HUES6 (cell line): ENCODE measurements at regions not wholly inside any gene's neighbourhood (a gene's known extent, or its start where the extent isn't known, plus 50 kb on each side); places are given as distances from the start of the nearest gene placed in this dataset.

Source experiments
- H3K27ac ChIP-seq: 2 replicates; pipeline ENCODE4 v1.7.0; 2013; ENCODE audit warnings: low read depth, mild to moderate bottlenecking, low read length, inconsistent platforms
- H3K27me3 ChIP-seq: 2 replicates; pipeline ENCODE4 v1.6.1; 2013; ENCODE audit warnings: low read length; ENCODE audit not compliant: control insufficient read depth, insufficient read depth
- H3K36me3 ChIP-seq: 2 replicates; pipeline ENCODE4 v1.6.1; 2013; ENCODE audit warnings: low read length; ENCODE audit not compliant: control insufficient read depth, insufficient read depth
- H3K4me1 ChIP-seq: 2 replicates; pipeline ENCODE4 v1.6.1; 2013; ENCODE audit warnings: low read length; ENCODE audit not compliant: control insufficient read depth, insufficient read depth
- H3K4me3 ChIP-seq: 2 replicates; pipeline ENCODE4 v1.5.1; 2013; ENCODE audit warnings: low read depth, low read length
- H3K9ac ChIP-seq: one replicate; pipeline ENCODE4 v1.6.1; 2013; ENCODE audit warnings: mild to moderate bottlenecking, low read length
- H3K9me3 ChIP-seq: 2 replicates; pipeline ENCODE4 v1.6.1; 2013; ENCODE audit warnings: low read depth, low read length; ENCODE audit not compliant: control insufficient read depth, insufficient read depth

- H3K36me3 ChIP-seq = no peaks in the 10 kb centered on the region
- H3K9ac ChIP-seq = no peak overlapping the region
- no peak overlapping the region for H3K27ac ChIP-seq
- no peak overlapping the region for H3K4me3 ChIP-seq
- H3K27me3 ChIP-seq = no peaks in the 10 kb centered on the region
- H3K4me1 ChIP-seq = no peaks in the 10 kb centered on the region
- H3K9me3 ChIP-seq = peaks cover 5% of the 10 kb centered on the region; the same call in 1 of the 2 replicates
These were observed 110.5 kb upstream of the COX10 start for GRCh38 chr17:13958773-13959172.

GRCh38 chr17:13961265-13961664 is 108.0 kb upstream of the COX10 start:
- H3K36me3 ChIP-seq = no peaks in the 10 kb centered on the region
- no peaks in the 10 kb centered on the region for H3K27me3 ChIP-seq
- H3K27ac ChIP-seq = no peak overlapping the region
- no peaks in the 10 kb centered on the region for H3K4me1 ChIP-seq
- no peaks in the 10 kb centered on the region for H3K9me3 ChIP-seq
- H3K4me3 ChIP-seq = no peak overlapping the region
- H3K9ac ChIP-seq = no peak overlapping the region

- Histone ChIP-seq H3K4me1 (peaks cover 8% of the 10 kb centered on the region), H3K36me3 (no peaks in the 10 kb centered on the region), H3K9ac (no peak overlapping the region), H3K4me3 (no peak overlapping the region), H3K27me3 (no peaks in the 10 kb centered on the region), H3K27ac (no peak overlapping the region), H3K9me3 (no peaks in the 10 kb centered on the region)
These were observed 106.5 kb upstream of the COX10 start for GRCh38 chr17:13962716-13963240.

GRCh38 chr17:13967416-13967815 is 101.9 kb upstream of the COX10 start:
- Histone ChIP-seq H3K27ac (no peak overlapping the region), H3K36me3 (no peaks in the 10 kb centered on the region), H3K4me1 (peaks cover 24% of the 10 kb centered on the region), H3K9ac (no peak overlapping the region), H3K9me3 (no peaks in the 10 kb centered on the region), H3K4me3 (no peak overlapping the region), H3K27me3 (no peaks in the 10 kb centered on the region)

- no peaks in the 10 kb centered on the region for H3K36me3 ChIP-seq
- H3K9me3 ChIP-seq = no peaks in the 10 kb centered on the region
- H3K27ac ChIP-seq = no peak overlapping the region
- H3K9ac ChIP-seq = no peak overlapping the region
- no peak overlapping the region for H3K4me3 ChIP-seq
- peaks cover 24% of the 10 kb centered on the region for H3K4me1 ChIP-seq
- H3K27me3 ChIP-seq = no peaks in the 10 kb centered on the region
These were observed 98.8 kb upstream of the COX10 start for GRCh38 chr17:13970531-13970930.

GRCh38 chr17:13973960-13974651 is 95.2 kb upstream of the COX10 start:
- Histone ChIP-seq H3K27ac (no peak overlapping the region), H3K4me3 (no peak overlapping the region), H3K36me3 (no peaks in the 10 kb centered on the region)

GRCh38 chr17:13977837-13978236 is 91.5 kb upstream of the COX10 start:
- H3K9ac ChIP-seq = no peak overlapping the region
- no peak overlapping the region for H3K27ac ChIP-seq
- no peaks in the 10 kb centered on the region for H3K9me3 ChIP-seq
- H3K4me1 ChIP-seq = peaks cover 14% of the 10 kb centered on the region
- no peaks in the 10 kb centered on the region for H3K27me3 ChIP-seq
- no peaks in the 10 kb centered on the region for H3K36me3 ChIP-seq
- no peak overlapping the region for H3K4me3 ChIP-seq

More at GRCh38 chr17:13973960-13974651, 95.2 kb upstream of the COX10 start:
- Histone ChIP-seq H3K9ac (no peak overlapping the region), H3K9me3 (no peaks in the 10 kb centered on the region), H3K27me3 (no peaks in the 10 kb centered on the region), H3K4me1 (peaks cover 30% of the 10 kb centered on the region)

GRCh38 chr17:13978478-13978877 is 90.8 kb upstream of the COX10 start:
- Histone ChIP-seq H3K4me1 (peaks cover 14% of the 10 kb centered on the region), H3K9ac (no peak overlapping the region), H3K27ac (0 out of 2 replicates have a peak overlapping the region, but pooled peaks have one; percentile 8), H3K27me3 (no peaks in the 10 kb centered on the region), H3K4me3 (no peak overlapping the region), H3K9me3 (no peaks in the 10 kb centered on the region), H3K36me3 (no peaks in the 10 kb centered on the region)

GRCh38 chr17:13981881-13982280 is 87.4 kb upstream of the COX10 start:
- Histone ChIP-seq H3K36me3 (no peaks in the 10 kb centered on the region), H3K27ac (no peak overlapping the region), H3K4me3 (no peak overlapping the region), H3K9me3 (no peaks in the 10 kb centered on the region), H3K27me3 (no peaks in the 10 kb centered on the region), H3K4me1 (peaks cover 24% of the 10 kb centered on the region), H3K9ac (no peak overlapping the region)

GRCh38 chr17:13984956-13985355 is 84.3 kb upstream of the COX10 start:
- Histone ChIP-seq H3K4me1 (peaks cover 11% of the 10 kb centered on the region), H3K27ac (no peak overlapping the region), H3K27me3 (no peaks in the 10 kb centered on the region), H3K36me3 (no peaks in the 10 kb centered on the region), H3K4me3 (no peak overlapping the region), H3K9ac (no peak overlapping the region), H3K9me3 (no peaks in the 10 kb centered on the region)

GRCh38 chr17:13986855-13987254 is 82.4 kb upstream of the COX10 start:
- H3K36me3 ChIP-seq = no peaks in the 10 kb centered on the region
- peaks cover 11% of the 10 kb centered on the region for H3K4me1 ChIP-seq
- no peak overlapping the region for H3K4me3 ChIP-seq
- H3K27me3 ChIP-seq = no peaks in the 10 kb centered on the region
- H3K9ac ChIP-seq = no peak overlapping the region
- no peak overlapping the region for H3K27ac ChIP-seq
- no peaks in the 10 kb centered on the region for H3K9me3 ChIP-seq
